SJCRH30 (cell line): ENCODE measurements at regions not wholly inside any gene's neighbourhood (a gene's known extent, or its start where the extent isn't known, plus 50 kb on each side); places are given as distances from the start of the nearest gene placed in this dataset.

Source experiments
- DNase-seq, 2 experiments: peaks; one replicate each; pipeline ENCODE4 v3.0.0-alpha.2; 2015 to 2020
- H3K27ac ChIP-seq: fragments of 250-450 bp; sonication (Bioruptor Pico); 2 replicates; pipeline ENCODE4 v1.5.1; 2020; ENCODE audit warnings: mild to moderate bottlenecking, moderate library complexity
- H3K27me3 ChIP-seq: fragments of 250-450 bp; sonication (Bioruptor Pico); 2 replicates; pipeline ENCODE4 v1.5.1; 2020; ENCODE audit warnings: mild to moderate bottlenecking, moderate library complexity
- H3K36me3 ChIP-seq: fragments of 250-450 bp; sonication (Bioruptor Pico); 2 replicates; pipeline ENCODE4 v1.5.1; 2020; ENCODE audit warnings: mild to moderate bottlenecking, moderate library complexity
- H3K4me1 ChIP-seq: fragments of 250-450 bp; sonication (Bioruptor Pico); 2 replicates; pipeline ENCODE4 v1.5.1; 2020; ENCODE audit warnings: mild to moderate bottlenecking, moderate library complexity
- H3K4me3 ChIP-seq: fragments of 250-450 bp; sonication (Bioruptor Pico); 2 replicates; pipeline ENCODE4 v1.5.1; 2020; ENCODE audit warnings: mild to moderate bottlenecking, moderate library complexity
- H3K9me3 ChIP-seq: fragments of 250-450 bp; sonication (Bioruptor Pico); replicated peaks from 2 replicates; pipeline ENCODE4 v1.5.1; 2020; ENCODE audit warnings: mild to moderate bottlenecking, moderate library complexity

- Histone ChIP-seq H3K4me1 (peaks cover 3% of the 10 kb centered on the region; the same call in 1 of the 2 replicates), H3K4me3 (no peak overlapping the region), H3K27me3 (peaks cover 3% of the 10 kb centered on the region; the same call in 1 of the 2 replicates), H3K9me3 (no peaks in the 10 kb centered on the region), H3K27ac (no peak overlapping the region), H3K36me3 (no peaks in the 10 kb centered on the region)
- no peak for DNase-seq
These were observed 1228.3 kb upstream of the CHAC2 start for GRCh38 chr2:52539026-52539970.

- no peaks in the 10 kb centered on the region for H3K36me3 ChIP-seq
- H3K9me3 ChIP-seq, result no peaks in the 10 kb centered on the region
- H3K4me1 ChIP-seq, result peaks cover 3% of the 10 kb centered on the region; the same call in 1 of the 2 replicates
- no peak overlapping the region for H3K27ac ChIP-seq
- DNase-seq, result no peak
- H3K27me3 ChIP-seq, result no peaks in the 10 kb centered on the region
- H3K4me3 ChIP-seq, result no peak overlapping the region
These were observed 1230.0 kb upstream of the CHAC2 start for GRCh38 chr2:52537588-52537987.

- Histone ChIP-seq H3K9me3 (no peaks in the 10 kb centered on the region), H3K27ac (no peak overlapping the region), H3K4me3 (no peak overlapping the region), H3K36me3 (no peaks in the 10 kb centered on the region), H3K4me1 (peaks cover 3% of the 10 kb centered on the region; the same call in 1 of the 2 replicates), H3K27me3 (no peaks in the 10 kb centered on the region)
- DNase-seq, result peak; percentile 24 to 34
These were observed 1230.6 kb upstream of the CHAC2 start for GRCh38 chr2:52536929-52537460.

GRCh38 chr2:52532956-52533355, 1234.6 kb upstream of the CHAC2 start:
- no peak for DNase-seq
- no peak overlapping the region for H3K27ac ChIP-seq
- no peak overlapping the region for H3K4me3 ChIP-seq
- H3K9me3 ChIP-seq, result no peaks in the 10 kb centered on the region
- 0 out of 2 replicates have a peak, but pooled peaks cover 3% of the 10 kb centered on the region for H3K4me1 ChIP-seq
- H3K27me3 ChIP-seq, result no peaks in the 10 kb centered on the region
- H3K36me3 ChIP-seq, result no peaks in the 10 kb centered on the region; the same call in 1 of the 2 replicates

GRCh38 chr2:52526735-52527134, 1240.9 kb upstream of the CHAC2 start:
- H3K4me3 ChIP-seq, result no peak overlapping the region
- DNase-seq, result no peak
- no peak overlapping the region for H3K27ac ChIP-seq
- H3K36me3 ChIP-seq, result no peaks in the 10 kb centered on the region; the same call in 1 of the 2 replicates
- H3K4me1 ChIP-seq, result no peaks in the 10 kb centered on the region
- H3K27me3 ChIP-seq, result no peaks in the 10 kb centered on the region
- H3K9me3 ChIP-seq, result no peaks in the 10 kb centered on the region

- H3K27ac ChIP-seq, result no peak overlapping the region
- H3K36me3 ChIP-seq, result no peaks in the 10 kb centered on the region
- H3K27me3 ChIP-seq, result no peaks in the 10 kb centered on the region
- H3K9me3 ChIP-seq, result no peaks in the 10 kb centered on the region
- H3K4me1 ChIP-seq, result no peaks in the 10 kb centered on the region
- DNase-seq, result no peak
- H3K4me3 ChIP-seq, result no peak overlapping the region
These were observed 1247.0 kb upstream of the CHAC2 start for GRCh38 chr2:52520644-52521043.

- Histone ChIP-seq H3K9me3 (no peaks in the 10 kb centered on the region), H3K4me1 (no peaks in the 10 kb centered on the region), H3K36me3 (no peaks in the 10 kb centered on the region), H3K27me3 (no peaks in the 10 kb centered on the region; the same call in 1 of the 2 replicates), H3K4me3 (no peak overlapping the region), H3K27ac (no peak overlapping the region)
- DNase-seq, result no peak
These were observed 1248.9 kb upstream of the CHAC2 start for GRCh38 chr2:52518678-52519077.

GRCh38 chr2:52512760-52513159, 1254.8 kb upstream of the CHAC2 start:
- no peak for DNase-seq
- Histone ChIP-seq H3K27me3 (no peaks in the 10 kb centered on the region; the same call in 1 of the 2 replicates), H3K9me3 (no peaks in the 10 kb centered on the region), H3K4me3 (no peak overlapping the region), H3K27ac (no peak overlapping the region), H3K36me3 (no peaks in the 10 kb centered on the region), H3K4me1 (no peaks in the 10 kb centered on the region)

- no peak overlapping the region for H3K4me3 ChIP-seq
These were observed 1257.2 kb upstream of the CHAC2 start for GRCh38 chr2:52510432-52510831.

GRCh38 chr2:52502476-52502860, 1265.1 kb upstream of the CHAC2 start:
- no peak overlapping the region for H3K27ac ChIP-seq
- peaks cover 7% of the 10 kb centered on the region for H3K4me1 ChIP-seq
- no peaks in the 10 kb centered on the region for H3K9me3 ChIP-seq
- H3K36me3 ChIP-seq, result no peaks in the 10 kb centered on the region
- no peak for DNase-seq
- H3K4me3 ChIP-seq, result no peak overlapping the region
- H3K27me3 ChIP-seq, result no peaks in the 10 kb centered on the region

More at GRCh38 chr2:52510432-52510831, 1257.2 kb upstream of the CHAC2 start:
- H3K27ac ChIP-seq, result no peak overlapping the region
- no peaks in the 10 kb centered on the region for H3K4me1 ChIP-seq
- no peaks in the 10 kb centered on the region for H3K9me3 ChIP-seq
- H3K27me3 ChIP-seq, result no peaks in the 10 kb centered on the region; the same call in 1 of the 2 replicates
- H3K36me3 ChIP-seq, result no peaks in the 10 kb centered on the region
- DNase-seq, result no peak

GRCh38 chr2:52501715-52502475, 1265.7 kb upstream of the CHAC2 start:
- no peak for DNase-seq
- Histone ChIP-seq H3K4me3 (no peak overlapping the region), H3K27ac (no peak overlapping the region), H3K9me3 (no peaks in the 10 kb centered on the region), H3K36me3 (no peaks in the 10 kb centered on the region), H3K27me3 (no peaks in the 10 kb centered on the region), H3K4me1 (peaks cover 7% of the 10 kb centered on the region)

- Histone ChIP-seq H3K27me3 (no peaks in the 10 kb centered on the region), H3K4me3 (no peak overlapping the region), H3K27ac (no peak overlapping the region), H3K36me3 (no peaks in the 10 kb centered on the region), H3K9me3 (no peaks in the 10 kb centered on the region), H3K4me1 (peaks cover 7% of the 10 kb centered on the region)
- peak in 1 of 2 experiments; percentile 35 for DNase-seq
These were observed 1267.0 kb upstream of the CHAC2 start for GRCh38 chr2:52500561-52500960.

- DNase-seq, result no peak
- H3K27me3 ChIP-seq, result no peaks in the 10 kb centered on the region
- H3K36me3 ChIP-seq, result no peaks in the 10 kb centered on the region
- no peak overlapping the region for H3K4me3 ChIP-seq
- no peaks in the 10 kb centered on the region for H3K9me3 ChIP-seq
- H3K27ac ChIP-seq, result no peak overlapping the region
- peaks cover 7% of the 10 kb centered on the region for H3K4me1 ChIP-seq
These were observed 1269.4 kb upstream of the CHAC2 start for GRCh38 chr2:52498077-52498750.

- Histone ChIP-seq H3K27ac (no peak overlapping the region), H3K4me3 (no peak overlapping the region), H3K9me3 (no peaks in the 10 kb centered on the region), H3K36me3 (no peaks in the 10 kb centered on the region), H3K4me1 (peaks cover 7% of the 10 kb centered on the region), H3K27me3 (no peaks in the 10 kb centered on the region)
- DNase-seq, result no peak
These were observed 1271.8 kb upstream of the CHAC2 start for GRCh38 chr2:52495816-52496215.
